ENCODE measurements at regions not wholly inside any gene's neighbourhood (a gene's known extent, or its start where the extent isn't known, plus 50 kb on each side); places are given as distances from the start of the nearest gene placed in this dataset.
"Not testable (repeated sequence)": the region's sequence is repeated elsewhere in the genome, so short reads cannot be mapped to it uniquely, and the experiment has no call there.

DNA sequence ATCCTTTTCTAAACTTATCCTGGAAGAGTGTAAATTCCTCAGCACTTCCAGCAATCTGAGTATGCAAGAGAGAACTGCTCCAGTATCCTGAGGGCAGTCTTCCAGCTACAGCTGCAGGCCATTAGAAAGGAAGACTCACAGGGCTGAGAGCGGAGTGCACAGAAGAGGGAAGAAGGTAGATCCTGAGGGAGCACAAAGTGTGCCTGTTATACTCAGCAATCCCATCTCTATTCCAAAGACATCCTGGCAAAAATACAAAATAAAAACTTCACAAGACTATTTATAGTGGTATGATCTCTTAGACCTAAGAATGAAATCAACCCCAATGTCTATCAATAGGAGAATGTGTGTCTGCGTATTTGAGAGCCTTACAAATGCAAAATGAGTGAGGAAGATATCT, 292.0 kb downstream of the ZIC1 start:
- Histone ChIP-seq H3K27me3 (ENCODE audit: insufficient read depth, low read length) (no peaks in the 10 kb centered on the region), H3K4me3 (ENCODE audit: low read length in 2 of 2) (no peak overlapping the region), H3K9me3 (ENCODE audit: control insufficient read depth in 1 of 2, low read length in 2 of 2) (no peaks in the 10 kb centered on the region), H3K4me1 (ENCODE audit: insufficient read depth, low read length) (no peaks in the 10 kb centered on the region), H3K36me3 (ENCODE audit: insufficient read depth, low read length) (no peaks in the 10 kb centered on the region), H3K27ac (ENCODE audit: low read depth, low read length) (no peak overlapping the region)
- no peaks in the 10 kb centered on the region for H3K27me3 Mint-ChIP-seq
- DNase-seq, result no peak
- H3K4me1 Mint-ChIP-seq, result no peaks in the 10 kb centered on the region
- ChIA-PET CTCF (ENCODE audit: partially characterized antibody) (no interaction called here), POLR2A (ENCODE audit: partially characterized antibody) (no interaction called here)
- no peak overlapping the region for H3K27ac Mint-ChIP-seq
- H3K9me3 Mint-ChIP-seq, result peaks cover 0 to 11% (median 5%) of the 10 kb centered on the region in 8 donors
- H3K4me3 Mint-ChIP-seq, result no peak overlapping the region
- intact Hi-C loops (cut with micrococcal nuclease), result no loop called here
- H3K36me3 Mint-ChIP-seq, result no peaks in the 10 kb centered on the region

DNA sequence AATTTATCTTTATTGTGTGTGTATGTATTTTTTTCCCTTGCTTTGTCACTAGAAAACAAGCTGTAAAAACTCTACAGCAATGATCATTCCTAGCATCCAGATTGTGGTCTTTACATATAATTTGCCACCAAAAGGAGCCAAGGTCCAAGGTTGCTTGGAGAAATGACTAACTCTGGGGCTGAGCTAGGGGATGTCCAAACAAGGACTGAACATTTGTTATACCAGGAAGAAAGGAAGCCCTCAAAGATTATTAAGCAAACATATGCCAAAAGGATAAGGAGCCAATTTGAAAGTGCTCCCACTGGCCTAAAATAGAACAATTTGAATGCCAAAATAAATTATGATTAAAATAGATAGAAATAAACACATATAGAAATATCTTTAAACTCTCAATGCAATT, 293.3 kb downstream of the ZIC1 start:
- H3K27ac Mint-ChIP-seq, result no peak overlapping the region
- H3K4me3 Mint-ChIP-seq, result no peak overlapping the region
- ChIA-PET POLR2A (ENCODE audit: partially characterized antibody) (no interaction called here), CTCF (ENCODE audit: partially characterized antibody) (no interaction called here)
- H3K27ac ChIP-seq (ENCODE audit: low read depth, low read length), result no peak overlapping the region
- H3K9me3 Mint-ChIP-seq, result peaks cover 0 to 4% (median 2%) of the 10 kb centered on the region in 8 donors
- intact Hi-C loops (cut with micrococcal nuclease), result no loop called here
- no peaks in the 10 kb centered on the region for H3K9me3 ChIP-seq (ENCODE audit: control insufficient read depth in 1 of 2, low read length in 2 of 2)
- no peaks in the 10 kb centered on the region for H3K4me1 Mint-ChIP-seq
- DNase-seq, result no peak
- no peaks in the 10 kb centered on the region for H3K27me3 Mint-ChIP-seq
- H3K36me3 Mint-ChIP-seq, result no peaks in the 10 kb centered on the region
- no peaks in the 10 kb centered on the region for H3K36me3 ChIP-seq (ENCODE audit: insufficient read depth, low read length)
- H3K4me1 ChIP-seq (ENCODE audit: insufficient read depth, low read length), result no peaks in the 10 kb centered on the region
- H3K4me3 ChIP-seq (ENCODE audit: low read length in 2 of 2), result no peak overlapping the region
- H3K27me3 ChIP-seq (ENCODE audit: insufficient read depth, low read length), result no peaks in the 10 kb centered on the region

DNA sequence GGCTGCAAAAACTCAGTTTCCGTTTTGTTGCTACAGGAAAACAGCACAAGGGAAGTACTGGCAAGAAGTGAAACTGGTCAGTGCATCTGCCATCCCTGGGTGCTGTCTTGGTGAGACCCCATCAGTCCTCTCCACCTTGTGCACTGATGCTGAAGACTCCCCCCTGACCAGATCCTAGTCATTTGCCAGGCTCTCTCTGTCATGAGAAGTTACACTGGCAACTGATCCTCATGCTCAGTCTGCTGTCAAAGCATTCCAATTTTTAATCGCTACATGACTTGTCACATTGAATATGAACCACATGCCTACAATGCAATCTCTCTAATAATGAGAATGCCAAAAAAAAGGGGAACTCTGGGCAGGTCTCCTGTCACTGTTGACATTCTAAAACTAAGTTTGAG, 296.5 kb downstream of the ZIC1 start:
- H3K9me3 ChIP-seq (ENCODE audit: control insufficient read depth in 1 of 2, low read length in 2 of 2), result no peaks in the 10 kb centered on the region
- ChIA-PET POLR2A (ENCODE audit: partially characterized antibody) (no interaction called here), CTCF (ENCODE audit: partially characterized antibody) (interaction anchor here (0.6 kb wide), 1 partner anchor 41 kb away, joined by 3 read pairs; no protein-coding TSS in a partner anchor)
- no peaks in the 10 kb centered on the region for H3K36me3 ChIP-seq (ENCODE audit: insufficient read depth, low read length)
- no peak overlapping the region for H3K4me3 ChIP-seq (ENCODE audit: low read length in 2 of 2)
- no peak overlapping the region for H3K27ac ChIP-seq (ENCODE audit: low read depth, low read length)
- Mint-ChIP-seq H3K4me1 (no peaks in the 10 kb centered on the region), H3K27me3 (no peaks in the 10 kb centered on the region), H3K9me3 (peaks cover 0 to 10% (median 4%) of the 10 kb centered on the region in 8 donors), H3K27ac (no peak overlapping the region), H3K36me3 (no peaks in the 10 kb centered on the region), H3K4me3 (no peak overlapping the region)
- no peaks in the 10 kb centered on the region for H3K4me1 ChIP-seq (ENCODE audit: insufficient read depth, low read length)
- intact Hi-C loops (cut with micrococcal nuclease), result no loop called here
- DNase-seq, result no peak
- no peaks in the 10 kb centered on the region for H3K27me3 ChIP-seq (ENCODE audit: insufficient read depth, low read length)

DNA sequence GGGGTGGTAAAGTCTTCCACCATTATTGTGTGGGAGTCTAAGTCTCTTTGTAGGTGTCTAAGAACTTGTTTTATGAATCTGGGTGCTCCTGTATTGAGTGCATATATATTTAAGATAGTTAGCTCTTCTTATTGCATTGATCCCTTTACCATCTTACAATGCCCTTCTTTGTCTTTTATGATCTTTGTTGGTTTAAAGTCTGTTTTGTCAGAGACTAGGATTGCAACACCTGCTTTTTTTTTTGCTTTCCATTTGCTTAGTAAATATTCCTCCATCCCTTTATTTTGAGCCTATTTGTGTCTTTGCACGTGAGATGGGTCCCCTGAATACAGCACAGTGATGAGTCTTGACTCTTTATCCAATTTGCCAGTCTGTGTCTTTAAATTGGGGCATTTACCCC, 301.6 kb downstream of the ZIC1 start:
- POLR2A ChIA-PET (ENCODE audit: partially characterized antibody); CTCF ChIA-PET (ENCODE audit: partially characterized antibody): not testable (repeated sequence)

DNA sequence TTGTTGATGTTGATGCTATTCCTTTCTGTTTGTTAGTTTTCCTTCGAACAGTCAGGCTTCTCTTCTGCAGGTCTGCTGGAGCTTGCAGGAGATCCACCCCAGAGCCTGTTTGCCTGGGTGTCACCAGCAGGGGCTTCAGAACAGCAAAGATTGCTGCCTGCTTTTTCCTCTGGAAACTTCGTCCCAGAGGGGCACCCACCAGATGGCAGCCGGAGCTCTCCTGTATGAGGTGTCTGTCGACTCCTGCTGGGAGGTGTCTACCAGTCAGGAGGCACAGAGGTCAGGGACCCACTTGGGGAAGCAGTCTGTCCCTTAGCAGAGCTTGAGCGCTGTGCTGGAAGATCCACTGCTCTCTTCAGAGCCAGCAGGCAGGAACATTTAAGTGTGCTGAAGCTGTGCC, 303.2 kb downstream of the ZIC1 start:
- Histone ChIP-seq H3K4me3 (ENCODE audit: low read length in 2 of 2) (no peak overlapping the region), H3K4me1 (ENCODE audit: insufficient read depth, low read length) (no peaks in the 10 kb centered on the region), H3K36me3 (ENCODE audit: insufficient read depth, low read length) (no peaks in the 10 kb centered on the region), H3K27me3 (ENCODE audit: insufficient read depth, low read length) (no peaks in the 10 kb centered on the region), H3K9me3 (ENCODE audit: control insufficient read depth in 1 of 2, low read length in 2 of 2) (no peaks in the 10 kb centered on the region), H3K27ac (ENCODE audit: low read depth, low read length) (no peak overlapping the region)
- no peaks in the 10 kb centered on the region for H3K27me3 Mint-ChIP-seq
- peaks cover 3 to 13% (median 7%) of the 10 kb centered on the region in 8 donors for H3K9me3 Mint-ChIP-seq
- no peak overlapping the region for H3K4me3 Mint-ChIP-seq
- H3K36me3 Mint-ChIP-seq, result no peaks in the 10 kb centered on the region
- no peaks in the 10 kb centered on the region for H3K4me1 Mint-ChIP-seq
- POLR2A ChIA-PET (ENCODE audit: partially characterized antibody), result no interaction called here
- H3K27ac Mint-ChIP-seq, result no peak overlapping the region
- no peak for DNase-seq
- intact Hi-C loops (cut with micrococcal nuclease), result no loop called here
- CTCF ChIA-PET (ENCODE audit: partially characterized antibody), result no interaction called here

More for the DNA sequence above, 301.6 kb downstream of the ZIC1 start:
- H3K4me1 Mint-ChIP-seq; DNase-seq; H3K9me3 ChIP-seq (ENCODE audit: control insufficient read depth in 1 of 2, low read length in 2 of 2); H3K4me3 Mint-ChIP-seq; H3K27me3 ChIP-seq (ENCODE audit: insufficient read depth, low read length); H3K27ac ChIP-seq (ENCODE audit: low read depth, low read length); H3K27me3 Mint-ChIP-seq; H3K4me3 ChIP-seq (ENCODE audit: low read length in 2 of 2); H3K36me3 Mint-ChIP-seq; H3K36me3 ChIP-seq (ENCODE audit: insufficient read depth, low read length); H3K4me1 ChIP-seq (ENCODE audit: insufficient read depth, low read length); H3K27ac Mint-ChIP-seq; intact Hi-C loops (cut with micrococcal nuclease): not testable (repeated sequence)
- peaks cover 0 to 10% (median 4%) of the 10 kb centered on the region in 8 donors for H3K9me3 Mint-ChIP-seq

DNA sequence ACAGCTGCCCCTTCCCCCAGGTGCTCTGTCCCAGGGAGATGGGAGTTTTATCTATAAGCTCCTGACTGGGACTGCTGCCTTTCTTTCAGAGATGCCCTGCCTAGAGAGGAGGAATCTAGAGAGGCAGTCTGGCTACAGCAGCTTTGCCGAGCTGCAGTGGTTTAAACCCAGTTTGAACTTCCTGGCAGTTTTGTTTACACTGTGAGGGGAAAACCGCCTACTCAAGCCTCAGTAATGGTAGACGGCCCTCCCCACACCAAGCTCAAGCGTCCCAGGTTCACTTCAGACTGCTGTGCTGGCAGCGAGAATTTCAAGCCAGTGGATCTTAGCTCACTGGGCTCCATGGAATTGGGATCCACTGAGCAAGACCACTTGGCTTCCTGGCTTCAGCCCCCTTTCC, 303.6 kb downstream of the ZIC1 start:
- DNase-seq, result not testable (repeated sequence)

DNA sequence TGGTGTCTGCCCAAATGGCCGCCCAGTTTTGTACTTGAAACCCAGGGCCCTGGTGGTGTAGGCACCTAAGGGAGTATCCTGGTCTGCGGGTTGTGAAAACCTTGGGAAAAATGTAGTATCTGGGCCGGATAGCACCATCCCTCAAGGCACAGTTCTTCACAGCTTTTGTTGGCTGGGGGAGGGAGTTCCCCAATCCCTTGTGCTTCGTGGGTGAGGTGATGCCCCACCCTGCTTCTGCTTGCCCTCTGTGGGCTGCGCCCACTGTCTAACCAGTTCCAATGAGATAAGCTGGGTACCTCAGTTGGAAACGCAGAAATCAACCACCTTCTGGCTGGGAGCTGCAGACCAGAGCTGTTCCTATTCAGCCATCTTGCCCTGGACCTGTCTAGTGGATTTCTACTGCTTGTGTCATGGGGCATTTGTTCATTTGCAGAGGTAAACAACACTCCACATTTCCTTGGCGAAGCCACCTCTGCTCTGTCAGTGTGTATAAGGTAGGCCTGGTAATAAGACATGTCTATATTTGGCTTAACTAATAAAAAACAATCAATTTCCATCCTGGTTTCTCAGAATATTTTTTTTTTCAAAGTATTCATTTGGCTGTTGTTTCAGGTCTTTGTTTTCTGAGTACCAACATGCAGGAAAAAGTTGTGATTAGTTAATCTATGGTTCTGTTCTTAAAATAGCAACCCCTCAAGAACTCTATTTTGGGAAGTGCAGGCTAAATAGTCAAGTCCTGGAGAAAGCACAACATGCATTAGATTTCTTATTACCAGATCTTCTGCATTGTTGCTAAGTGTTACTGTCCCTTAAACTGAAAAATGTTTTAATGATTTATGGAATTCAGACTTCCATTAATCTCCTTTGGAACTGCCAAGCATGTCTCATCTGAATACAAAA, 304.3 kb downstream of the ZIC1 start:
- Histone ChIP-seq H3K27ac (ENCODE audit: low read depth, low read length) (no peak overlapping the region), H3K9me3 (ENCODE audit: control insufficient read depth in 1 of 2, low read length in 2 of 2) (no peaks in the 10 kb centered on the region), H3K4me1 (ENCODE audit: insufficient read depth, low read length) (no peaks in the 10 kb centered on the region), H3K4me3 (ENCODE audit: low read length in 2 of 2) (no peak overlapping the region), H3K27me3 (ENCODE audit: insufficient read depth, low read length) (no peaks in the 10 kb centered on the region), H3K36me3 (ENCODE audit: insufficient read depth, low read length) (no peaks in the 10 kb centered on the region)
- intact Hi-C loops (cut with micrococcal nuclease), result no loop called here
- CTCF ChIA-PET (ENCODE audit: partially characterized antibody), result no interaction called here
- Mint-ChIP-seq H3K9me3 (peaks cover 3 to 13% (median 7%) of the 10 kb centered on the region in 8 donors), H3K27me3 (no peaks in the 10 kb centered on the region), H3K4me3 (no peak overlapping the region), H3K36me3 (no peaks in the 10 kb centered on the region), H3K27ac (no peak overlapping the region), H3K4me1 (no peaks in the 10 kb centered on the region)
- no peak for DNase-seq
- POLR2A ChIA-PET (ENCODE audit: partially characterized antibody), result no interaction called here

More for the DNA sequence above, 303.6 kb downstream of the ZIC1 start:
- H3K4me3 Mint-ChIP-seq; H3K27ac Mint-ChIP-seq; H3K27ac ChIP-seq (ENCODE audit: low read depth, low read length); H3K36me3 ChIP-seq (ENCODE audit: insufficient read depth, low read length); H3K4me3 ChIP-seq (ENCODE audit: low read length in 2 of 2); H3K4me1 Mint-ChIP-seq; H3K27me3 ChIP-seq (ENCODE audit: insufficient read depth, low read length); POLR2A ChIA-PET (ENCODE audit: partially characterized antibody); H3K9me3 ChIP-seq (ENCODE audit: control insufficient read depth in 1 of 2, low read length in 2 of 2); H3K36me3 Mint-ChIP-seq; H3K4me1 ChIP-seq (ENCODE audit: insufficient read depth, low read length); intact Hi-C loops (cut with micrococcal nuclease); CTCF ChIA-PET (ENCODE audit: partially characterized antibody); H3K27me3 Mint-ChIP-seq: not testable (repeated sequence)
- peaks cover 3 to 13% (median 7%) of the 10 kb centered on the region in 8 donors for H3K9me3 Mint-ChIP-seq
